ENCODE measurements at regions not wholly inside any gene's neighbourhood (a gene's known extent, or its start where the extent isn't known, plus 50 kb on each side); places are given as distances from the start of the nearest gene placed in this dataset.

DNA sequence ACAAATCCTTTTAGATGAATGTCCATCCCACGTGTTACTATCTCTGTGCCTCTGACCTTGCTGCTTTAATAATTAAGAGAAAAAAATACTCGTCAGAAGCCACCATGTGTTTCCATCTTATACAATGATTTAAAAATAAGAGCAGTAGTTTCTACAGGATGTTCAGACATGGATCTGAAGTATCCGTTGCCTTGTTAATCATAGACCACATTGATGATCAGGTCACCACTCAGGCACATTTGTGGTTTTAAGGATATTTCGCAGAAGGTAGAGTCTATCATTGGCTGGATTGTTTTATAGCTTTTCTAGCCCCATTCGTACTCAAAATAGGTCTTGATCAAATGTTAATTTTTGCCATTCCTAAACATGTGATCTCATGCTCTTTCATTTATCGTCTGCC is 710.0 kb upstream of the ARGLU1 start:
- H3K27me3 ChIP-seq (replicated peaks; ENCODE audit: insufficient read depth): no peaks in the 10 kb centered on the region
- H3K27ac ChIP-seq: no peak overlapping the region
- no peak overlapping the region for H3K4me3 ChIP-seq
- no peaks in the 10 kb centered on the region for H3K9me3 ChIP-seq
- no peaks in the 10 kb centered on the region for H3K36me3 ChIP-seq
- TF ChIP-seq, protein P1, sequence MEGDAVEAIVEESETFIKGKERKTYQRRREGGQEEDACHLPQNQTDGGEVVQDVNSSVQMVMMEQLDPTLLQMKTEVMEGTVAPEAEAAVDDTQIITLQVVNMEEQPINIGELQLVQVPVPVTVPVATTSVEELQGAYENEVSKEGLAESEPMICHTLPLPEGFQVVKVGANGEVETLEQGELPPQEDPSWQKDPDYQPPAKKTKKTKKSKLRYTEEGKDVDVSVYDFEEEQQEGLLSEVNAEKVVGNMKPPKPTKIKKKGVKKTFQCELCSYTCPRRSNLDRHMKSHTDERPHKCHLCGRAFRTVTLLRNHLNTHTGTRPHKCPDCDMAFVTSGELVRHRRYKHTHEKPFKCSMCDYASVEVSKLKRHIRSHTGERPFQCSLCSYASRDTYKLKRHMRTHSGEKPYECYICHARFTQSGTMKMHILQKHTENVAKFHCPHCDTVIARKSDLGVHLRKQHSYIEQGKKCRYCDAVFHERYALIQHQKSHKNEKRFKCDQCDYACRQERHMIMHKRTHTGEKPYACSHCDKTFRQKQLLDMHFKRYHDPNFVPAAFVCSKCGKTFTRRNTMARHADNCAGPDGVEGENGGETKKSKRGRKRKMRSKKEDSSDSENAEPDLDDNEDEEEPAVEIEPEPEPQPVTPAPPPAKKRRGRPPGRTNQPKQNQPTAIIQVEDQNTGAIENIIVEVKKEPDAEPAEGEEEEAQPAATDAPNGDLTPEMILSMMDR (IDR thresholded peaks at IDR 0.05): no peak
- DNase-seq (ENCODE audit: low spot score): no peak
- H3K4me1 ChIP-seq (ENCODE audit: control insufficient read depth in 1 of 2, low read depth in 2 of 2): no peaks in the 10 kb centered on the region
- no peak for ATAC-seq (ENCODE audit: insufficient number of reproducible peaks, low FRiP score, low read depth)

DNA sequence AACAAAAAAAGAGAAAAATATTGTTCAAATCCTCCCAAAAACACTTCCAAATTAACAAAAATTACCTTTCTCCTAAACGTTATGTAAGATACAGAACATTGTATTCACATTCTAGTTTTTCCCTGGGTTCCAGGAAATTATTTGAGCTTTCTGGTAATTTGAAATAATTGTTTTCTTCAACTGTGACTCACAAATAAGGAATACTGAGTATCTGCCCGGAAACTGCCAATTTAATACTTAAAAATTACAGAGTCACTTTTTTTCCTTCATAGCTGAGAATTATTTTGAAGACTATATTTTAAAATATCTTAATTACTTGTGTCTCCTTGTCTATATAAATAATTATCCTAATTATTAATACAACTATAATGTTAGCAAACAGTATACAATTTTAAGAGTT is 709.0 kb upstream of the ARGLU1 start:
- Histone ChIP-seq H3K27ac (no peak overlapping the region), H3K4me1 (ENCODE audit: control insufficient read depth in 1 of 2, low read depth in 2 of 2) (no peaks in the 10 kb centered on the region), H3K36me3 (no peaks in the 10 kb centered on the region), H3K4me3 (no peak overlapping the region), H3K9me3 (no peaks in the 10 kb centered on the region), H3K27me3 (replicated peaks; ENCODE audit: insufficient read depth) (no peaks in the 10 kb centered on the region)
- DNase-seq (ENCODE audit: low spot score) (no peak), ATAC-seq (ENCODE audit: insufficient number of reproducible peaks, low FRiP score, low read depth) (no peak)
- TF ChIP-seq, protein P1 (IDR thresholded peaks at IDR 0.05): no peak

DNA sequence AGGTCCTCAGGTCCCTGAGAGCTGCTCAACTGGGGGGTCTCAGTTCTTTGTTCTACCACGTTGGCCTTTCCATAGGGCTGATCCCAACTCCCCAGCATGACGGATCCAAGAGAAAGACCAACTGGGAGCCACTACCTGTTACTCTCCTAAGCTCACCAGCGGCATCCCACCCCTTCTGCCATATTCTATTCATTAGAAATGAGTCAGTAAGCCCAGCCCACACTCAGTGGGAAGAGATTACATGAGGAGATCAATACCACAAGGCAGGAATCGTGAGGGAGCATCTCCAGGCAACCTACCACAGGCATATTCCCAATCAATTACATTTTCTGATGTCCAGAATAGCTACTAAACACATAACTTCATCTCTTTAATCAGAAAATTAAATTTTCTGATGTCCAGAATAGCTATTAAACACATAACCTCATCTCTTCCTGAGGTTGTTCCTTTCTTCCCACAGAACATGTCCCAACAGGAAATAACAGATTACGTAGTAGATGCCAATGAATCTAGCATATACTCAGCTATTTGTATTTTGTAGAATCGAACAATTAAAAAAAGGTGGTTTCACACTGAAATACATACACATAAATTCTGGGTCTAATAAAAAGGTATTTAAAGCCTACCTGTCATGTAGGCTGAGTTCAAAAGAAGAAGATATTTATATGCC is 708.1 kb upstream of the ARGLU1 start:
- H3K4me3 ChIP-seq: no peak overlapping the region
- ATAC-seq (ENCODE audit: insufficient number of reproducible peaks, low FRiP score, low read depth) (no peak), DNase-seq (ENCODE audit: low spot score) (no peak)
- no peaks in the 10 kb centered on the region for H3K4me1 ChIP-seq (ENCODE audit: control insufficient read depth in 1 of 2, low read depth in 2 of 2)
- no peaks in the 10 kb centered on the region for H3K36me3 ChIP-seq
- no peaks in the 10 kb centered on the region for H3K9me3 ChIP-seq
- TF ChIP-seq, protein P1 (IDR thresholded peaks at IDR 0.05): no peak
- no peak overlapping the region for H3K27ac ChIP-seq
- no peaks in the 10 kb centered on the region for H3K27me3 ChIP-seq (replicated peaks; ENCODE audit: insufficient read depth)

DNA sequence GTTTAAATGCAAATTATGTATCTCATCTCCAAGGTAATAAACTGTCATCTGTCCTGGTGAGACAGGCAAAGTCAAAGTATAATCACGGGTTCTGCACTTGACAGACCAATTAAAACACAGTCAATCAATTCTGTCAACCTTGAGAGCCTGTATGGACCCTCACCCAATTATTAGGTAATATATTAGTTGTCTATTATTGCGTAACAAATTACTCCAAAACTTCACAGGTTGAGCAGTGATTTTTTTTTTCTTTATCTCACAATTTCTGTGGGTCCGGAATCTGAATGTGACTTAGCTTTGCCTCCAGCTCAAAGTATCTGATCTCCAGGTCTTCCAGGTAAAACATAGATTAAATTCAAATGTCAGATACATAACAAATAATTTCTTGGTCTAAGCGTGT is 707.4 kb upstream of the ARGLU1 start:
- TF ChIP-seq, protein P1 (IDR thresholded peaks at IDR 0.05): no peak
- H3K4me1 ChIP-seq (ENCODE audit: control insufficient read depth in 1 of 2, low read depth in 2 of 2): no peaks in the 10 kb centered on the region
- no peak overlapping the region for H3K4me3 ChIP-seq
- ATAC-seq (ENCODE audit: insufficient number of reproducible peaks, low FRiP score, low read depth) (no peak), DNase-seq (ENCODE audit: low spot score) (no peak)
- no peaks in the 10 kb centered on the region for H3K27me3 ChIP-seq (replicated peaks; ENCODE audit: insufficient read depth)
- no peaks in the 10 kb centered on the region for H3K9me3 ChIP-seq
- H3K27ac ChIP-seq: no peak overlapping the region
- H3K36me3 ChIP-seq: no peaks in the 10 kb centered on the region

DNA sequence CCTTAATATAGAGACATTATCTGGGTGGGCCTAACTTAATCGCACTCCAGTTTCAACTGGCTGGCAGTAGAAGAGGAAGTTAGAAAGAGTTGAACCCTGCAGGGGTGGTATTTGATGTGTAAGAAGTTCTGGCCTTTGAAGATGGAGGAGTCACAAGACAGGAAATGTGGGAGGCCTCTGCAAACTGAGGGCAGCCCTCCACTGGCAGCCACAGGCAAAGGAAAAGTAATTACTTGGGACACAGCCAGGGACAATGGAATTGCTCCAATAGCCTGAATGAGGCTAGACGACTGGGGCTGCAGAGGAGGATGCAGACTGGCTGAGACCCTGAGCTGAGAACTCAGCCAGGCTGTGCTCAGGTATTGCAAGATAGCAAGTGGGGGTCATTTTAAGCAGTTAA is 703.3 kb upstream of the ARGLU1 start:
- Histone ChIP-seq H3K27me3 (replicated peaks; ENCODE audit: insufficient read depth) (no peaks in the 10 kb centered on the region), H3K36me3 (no peaks in the 10 kb centered on the region), H3K27ac (no peak overlapping the region), H3K4me1 (ENCODE audit: control insufficient read depth in 1 of 2, low read depth in 2 of 2) (no peaks in the 10 kb centered on the region), H3K4me3 (no peak overlapping the region), H3K9me3 (no peaks in the 10 kb centered on the region)
- TF ChIP-seq, protein P1 (IDR thresholded peaks at IDR 0.05): no peak
- DNase-seq (ENCODE audit: low spot score) (no peak), ATAC-seq (ENCODE audit: insufficient number of reproducible peaks, low FRiP score, low read depth) (no peak)
